H1 (cell line): ENCODE measurements at regions not wholly inside any gene's neighbourhood (a gene's known extent, or its start where the extent isn't known, plus 50 kb on each side); places are given as distances from the start of the nearest gene placed in this dataset.

Experiments used
- JUN ChIP-seq: IDR thresholded peaks from 2 replicates; pipeline ENCODE4 v1.6.1; 2011; ENCODE audit warnings: low read depth, mild to moderate bottlenecking, improper control_type of control experiment, low read length
- NRF1 ChIP-seq: IDR thresholded peaks from 2 replicates; pipeline ENCODE4 v1.6.1; 2011; ENCODE audit warnings: mild to moderate bottlenecking, low read depth, low read length, improper control_type of control experiment
- RNF2 ChIP-seq: fragments of 200-900, 300-1000 bp; sonication (generic); IDR thresholded peaks from 2 replicates; pipeline ENCODE4 v1.7.1; 2016; ENCODE audit warnings: borderline replicate concordance, low read depth, mild to moderate bottlenecking, antibody characterized with exemption, low read length; ENCODE audit not compliant: poor library complexity, severe bottlenecking; ENCODE audit errors: missing control alignments
- TF ChIP-seq, protein P1 (sequence below): fragments of 300-600 bp; sonication (generic); IDR thresholded peaks from 2 replicates; pipeline ENCODE4 v1.7.1; 2012; ENCODE audit warnings: low read length, moderate library complexity, mild to moderate bottlenecking, inconsistent platforms; ENCODE audit not compliant: insufficient replicate concordance

- TF ChIP-seq, protein P1, sequence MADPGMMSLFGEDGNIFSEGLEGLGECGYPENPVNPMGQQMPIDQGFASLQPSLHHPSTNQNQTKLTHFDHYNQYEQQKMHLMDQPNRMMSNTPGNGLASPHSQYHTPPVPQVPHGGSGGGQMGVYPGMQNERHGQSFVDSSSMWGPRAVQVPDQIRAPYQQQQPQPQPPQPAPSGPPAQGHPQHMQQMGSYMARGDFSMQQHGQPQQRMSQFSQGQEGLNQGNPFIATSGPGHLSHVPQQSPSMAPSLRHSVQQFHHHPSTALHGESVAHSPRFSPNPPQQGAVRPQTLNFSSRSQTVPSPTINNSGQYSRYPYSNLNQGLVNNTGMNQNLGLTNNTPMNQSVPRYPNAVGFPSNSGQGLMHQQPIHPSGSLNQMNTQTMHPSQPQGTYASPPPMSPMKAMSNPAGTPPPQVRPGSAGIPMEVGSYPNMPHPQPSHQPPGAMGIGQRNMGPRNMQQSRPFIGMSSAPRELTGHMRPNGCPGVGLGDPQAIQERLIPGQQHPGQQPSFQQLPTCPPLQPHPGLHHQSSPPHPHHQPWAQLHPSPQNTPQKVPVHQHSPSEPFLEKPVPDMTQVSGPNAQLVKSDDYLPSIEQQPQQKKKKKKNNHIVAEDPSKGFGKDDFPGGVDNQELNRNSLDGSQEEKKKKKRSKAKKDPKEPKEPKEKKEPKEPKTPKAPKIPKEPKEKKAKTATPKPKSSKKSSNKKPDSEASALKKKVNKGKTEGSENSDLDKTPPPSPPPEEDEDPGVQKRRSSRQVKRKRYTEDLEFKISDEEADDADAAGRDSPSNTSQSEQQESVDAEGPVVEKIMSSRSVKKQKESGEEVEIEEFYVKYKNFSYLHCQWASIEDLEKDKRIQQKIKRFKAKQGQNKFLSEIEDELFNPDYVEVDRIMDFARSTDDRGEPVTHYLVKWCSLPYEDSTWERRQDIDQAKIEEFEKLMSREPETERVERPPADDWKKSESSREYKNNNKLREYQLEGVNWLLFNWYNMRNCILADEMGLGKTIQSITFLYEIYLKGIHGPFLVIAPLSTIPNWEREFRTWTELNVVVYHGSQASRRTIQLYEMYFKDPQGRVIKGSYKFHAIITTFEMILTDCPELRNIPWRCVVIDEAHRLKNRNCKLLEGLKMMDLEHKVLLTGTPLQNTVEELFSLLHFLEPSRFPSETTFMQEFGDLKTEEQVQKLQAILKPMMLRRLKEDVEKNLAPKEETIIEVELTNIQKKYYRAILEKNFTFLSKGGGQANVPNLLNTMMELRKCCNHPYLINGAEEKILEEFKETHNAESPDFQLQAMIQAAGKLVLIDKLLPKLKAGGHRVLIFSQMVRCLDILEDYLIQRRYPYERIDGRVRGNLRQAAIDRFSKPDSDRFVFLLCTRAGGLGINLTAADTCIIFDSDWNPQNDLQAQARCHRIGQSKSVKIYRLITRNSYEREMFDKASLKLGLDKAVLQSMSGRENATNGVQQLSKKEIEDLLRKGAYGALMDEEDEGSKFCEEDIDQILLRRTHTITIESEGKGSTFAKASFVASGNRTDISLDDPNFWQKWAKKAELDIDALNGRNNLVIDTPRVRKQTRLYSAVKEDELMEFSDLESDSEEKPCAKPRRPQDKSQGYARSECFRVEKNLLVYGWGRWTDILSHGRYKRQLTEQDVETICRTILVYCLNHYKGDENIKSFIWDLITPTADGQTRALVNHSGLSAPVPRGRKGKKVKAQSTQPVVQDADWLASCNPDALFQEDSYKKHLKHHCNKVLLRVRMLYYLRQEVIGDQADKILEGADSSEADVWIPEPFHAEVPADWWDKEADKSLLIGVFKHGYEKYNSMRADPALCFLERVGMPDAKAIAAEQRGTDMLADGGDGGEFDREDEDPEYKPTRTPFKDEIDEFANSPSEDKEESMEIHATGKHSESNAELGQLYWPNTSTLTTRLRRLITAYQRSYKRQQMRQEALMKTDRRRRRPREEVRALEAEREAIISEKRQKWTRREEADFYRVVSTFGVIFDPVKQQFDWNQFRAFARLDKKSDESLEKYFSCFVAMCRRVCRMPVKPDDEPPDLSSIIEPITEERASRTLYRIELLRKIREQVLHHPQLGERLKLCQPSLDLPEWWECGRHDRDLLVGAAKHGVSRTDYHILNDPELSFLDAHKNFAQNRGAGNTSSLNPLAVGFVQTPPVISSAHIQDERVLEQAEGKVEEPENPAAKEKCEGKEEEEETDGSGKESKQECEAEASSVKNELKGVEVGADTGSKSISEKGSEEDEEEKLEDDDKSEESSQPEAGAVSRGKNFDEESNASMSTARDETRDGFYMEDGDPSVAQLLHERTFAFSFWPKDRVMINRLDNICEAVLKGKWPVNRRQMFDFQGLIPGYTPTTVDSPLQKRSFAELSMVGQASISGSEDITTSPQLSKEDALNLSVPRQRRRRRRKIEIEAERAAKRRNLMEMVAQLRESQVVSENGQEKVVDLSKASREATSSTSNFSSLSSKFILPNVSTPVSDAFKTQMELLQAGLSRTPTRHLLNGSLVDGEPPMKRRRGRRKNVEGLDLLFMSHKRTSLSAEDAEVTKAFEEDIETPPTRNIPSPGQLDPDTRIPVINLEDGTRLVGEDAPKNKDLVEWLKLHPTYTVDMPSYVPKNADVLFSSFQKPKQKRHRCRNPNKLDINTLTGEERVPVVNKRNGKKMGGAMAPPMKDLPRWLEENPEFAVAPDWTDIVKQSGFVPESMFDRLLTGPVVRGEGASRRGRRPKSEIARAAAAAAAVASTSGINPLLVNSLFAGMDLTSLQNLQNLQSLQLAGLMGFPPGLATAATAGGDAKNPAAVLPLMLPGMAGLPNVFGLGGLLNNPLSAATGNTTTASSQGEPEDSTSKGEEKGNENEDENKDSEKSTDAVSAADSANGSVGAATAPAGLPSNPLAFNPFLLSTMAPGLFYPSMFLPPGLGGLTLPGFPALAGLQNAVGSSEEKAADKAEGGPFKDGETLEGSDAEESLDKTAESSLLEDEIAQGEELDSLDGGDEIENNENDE, result no peak
- TF ChIP-seq NRF1 (no peak), JUN (no peak), RNF2 (no peak)
These were observed 410.2 kb upstream of the SLC30A5 start (continued) for GRCh38 chr5:68683632-68684036.
